ENCODE measurements at regions not wholly inside any gene's neighbourhood (a gene's known extent, or its start where the extent isn't known, plus 50 kb on each side); places are given as distances from the start of the nearest gene placed in this dataset.

DNA sequence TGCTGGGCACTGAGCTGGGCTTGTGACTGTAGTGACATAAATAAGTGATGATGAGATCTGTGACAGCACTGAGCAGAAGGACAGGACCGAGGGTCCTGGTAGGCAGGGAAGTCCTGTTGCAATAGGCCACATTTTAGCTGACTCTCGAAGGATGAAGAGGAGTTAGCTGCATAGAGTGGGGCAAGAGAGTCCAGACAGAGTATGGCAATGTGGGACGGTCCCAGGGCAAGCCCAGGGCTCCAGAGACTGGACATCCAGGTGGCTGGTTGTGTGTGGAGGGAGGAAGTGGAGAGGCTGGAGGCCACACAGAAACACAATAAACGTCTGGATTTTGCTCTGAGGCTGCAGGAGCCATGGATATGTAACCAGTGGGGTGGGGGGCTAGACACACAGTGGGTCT, 64.5 kb upstream of the ZNF423 start:
- H3K27ac ChIP-seq = no peak overlapping the region
- TF ChIP-seq, protein P1, sequence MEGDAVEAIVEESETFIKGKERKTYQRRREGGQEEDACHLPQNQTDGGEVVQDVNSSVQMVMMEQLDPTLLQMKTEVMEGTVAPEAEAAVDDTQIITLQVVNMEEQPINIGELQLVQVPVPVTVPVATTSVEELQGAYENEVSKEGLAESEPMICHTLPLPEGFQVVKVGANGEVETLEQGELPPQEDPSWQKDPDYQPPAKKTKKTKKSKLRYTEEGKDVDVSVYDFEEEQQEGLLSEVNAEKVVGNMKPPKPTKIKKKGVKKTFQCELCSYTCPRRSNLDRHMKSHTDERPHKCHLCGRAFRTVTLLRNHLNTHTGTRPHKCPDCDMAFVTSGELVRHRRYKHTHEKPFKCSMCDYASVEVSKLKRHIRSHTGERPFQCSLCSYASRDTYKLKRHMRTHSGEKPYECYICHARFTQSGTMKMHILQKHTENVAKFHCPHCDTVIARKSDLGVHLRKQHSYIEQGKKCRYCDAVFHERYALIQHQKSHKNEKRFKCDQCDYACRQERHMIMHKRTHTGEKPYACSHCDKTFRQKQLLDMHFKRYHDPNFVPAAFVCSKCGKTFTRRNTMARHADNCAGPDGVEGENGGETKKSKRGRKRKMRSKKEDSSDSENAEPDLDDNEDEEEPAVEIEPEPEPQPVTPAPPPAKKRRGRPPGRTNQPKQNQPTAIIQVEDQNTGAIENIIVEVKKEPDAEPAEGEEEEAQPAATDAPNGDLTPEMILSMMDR (IDR thresholded peaks at IDR 0.05) = no peak
- no peak for TF ChIP-seq ZFX (IDR thresholded peaks at IDR 0.05; ENCODE audit: borderline replicate concordance)

DNA sequence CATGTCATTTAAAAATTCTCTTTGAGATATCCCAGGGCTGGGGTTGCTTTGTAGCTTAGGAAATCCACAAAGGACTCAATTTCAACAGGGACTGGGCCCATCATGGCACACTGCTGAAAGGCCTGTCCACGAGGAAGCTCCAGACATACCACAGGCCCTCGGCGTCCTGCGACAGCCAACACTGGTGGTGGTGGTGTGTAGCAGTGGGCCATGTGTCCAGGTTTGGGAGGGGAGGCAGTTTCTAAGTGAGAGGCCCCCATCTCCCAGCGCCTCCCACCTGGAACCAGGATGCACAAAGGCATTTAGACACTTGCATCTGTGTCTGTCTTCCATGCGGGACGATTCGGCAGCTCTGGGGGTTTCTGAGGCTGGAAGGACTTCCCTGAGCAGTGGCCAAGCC, 65.2 kb upstream of the ZNF423 start:
- H3K27ac ChIP-seq = no peak overlapping the region
- TF ChIP-seq, protein P1 (IDR thresholded peaks at IDR 0.05) = no peak

DNA sequence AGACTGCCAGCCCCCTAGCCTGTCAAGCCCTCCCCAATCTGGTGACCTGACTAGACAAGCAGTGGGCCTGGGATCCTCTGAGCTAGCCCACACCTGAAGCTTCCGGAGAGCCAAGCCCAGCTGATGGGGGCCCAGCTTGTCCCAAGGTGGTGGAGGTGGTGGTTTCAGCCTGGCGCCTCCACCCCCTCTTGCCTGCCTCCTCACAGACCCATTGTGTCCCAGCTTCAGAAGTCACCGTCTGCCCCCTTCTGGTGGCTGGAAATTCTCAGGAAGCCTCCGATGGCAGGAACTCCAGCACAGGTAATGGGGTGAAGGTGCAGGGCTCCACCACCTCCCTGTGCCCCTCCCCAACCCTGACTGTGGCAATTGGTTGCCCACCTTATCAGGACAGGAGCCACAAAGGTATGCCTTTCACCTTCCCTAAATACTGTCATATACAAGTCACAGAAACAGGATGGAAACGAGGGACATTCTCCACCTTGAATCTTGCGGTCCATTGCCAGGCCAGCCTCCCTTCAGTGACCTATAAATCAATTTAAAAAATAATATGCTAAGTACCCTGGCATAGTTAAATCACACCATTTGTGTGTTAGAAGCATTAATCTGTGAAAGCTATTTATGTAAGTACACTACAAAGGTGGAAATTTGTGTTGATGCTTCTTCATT, 66.0 kb upstream of the ZNF423 start:
- TF ChIP-seq, protein P1 (IDR thresholded peaks at IDR 0.05) = peak; percentile 59
- no peak for TF ChIP-seq ZFX (IDR thresholded peaks at IDR 0.05; ENCODE audit: borderline replicate concordance)
- no peak overlapping the region for H3K27ac ChIP-seq

DNA sequence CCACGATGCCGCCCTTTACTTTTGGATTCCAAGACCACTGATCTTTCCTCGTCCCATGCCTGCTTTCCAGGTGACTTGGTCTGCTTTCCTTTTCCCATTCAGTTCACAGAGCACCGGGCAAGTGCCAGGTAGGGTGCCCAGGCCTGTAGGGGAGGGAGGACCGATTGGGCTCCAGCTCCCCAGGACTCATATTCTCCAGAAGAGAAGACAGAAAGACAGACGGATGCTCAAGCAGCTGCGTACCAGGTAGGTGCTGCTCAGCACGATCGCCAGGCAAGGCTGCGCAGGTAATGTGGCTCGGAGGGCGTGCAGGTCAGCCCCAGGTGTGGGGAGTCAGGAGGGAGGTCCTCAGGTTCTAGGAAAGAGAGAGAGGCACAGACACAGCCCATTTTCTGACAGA, 67.5 kb upstream of the ZNF423 start:
- TF ChIP-seq ZFX (IDR thresholded peaks at IDR 0.05; ENCODE audit: borderline replicate concordance) = no peak
- TF ChIP-seq, protein P1 (IDR thresholded peaks at IDR 0.05) = no peak
- no peak overlapping the region for H3K27ac ChIP-seq

DNA sequence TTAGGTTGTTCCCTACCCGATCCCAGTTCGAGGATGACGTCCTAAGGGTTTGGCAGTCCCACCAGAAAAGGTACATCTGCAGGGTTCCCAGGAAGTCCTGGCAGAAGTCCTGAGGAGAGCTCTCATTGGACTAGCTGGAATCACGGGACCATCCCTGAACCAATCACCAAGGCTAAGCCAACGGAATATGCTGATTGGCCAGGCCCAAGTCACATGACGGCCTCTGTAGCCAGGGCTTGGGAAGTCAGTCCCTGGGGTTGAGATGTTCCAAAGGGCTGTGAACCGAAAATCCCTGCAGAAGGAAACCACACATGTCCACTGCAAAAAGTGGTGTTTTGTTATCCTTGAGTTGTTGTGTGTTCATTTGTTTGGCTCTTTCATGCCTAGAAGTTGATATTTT, 68.2 kb upstream of the ZNF423 start:
- no peak overlapping the region for H3K27ac ChIP-seq
- TF ChIP-seq, protein P1 (IDR thresholded peaks at IDR 0.05) = no peak
- TF ChIP-seq ZFX (IDR thresholded peaks at IDR 0.05; ENCODE audit: borderline replicate concordance) = no peak

DNA sequence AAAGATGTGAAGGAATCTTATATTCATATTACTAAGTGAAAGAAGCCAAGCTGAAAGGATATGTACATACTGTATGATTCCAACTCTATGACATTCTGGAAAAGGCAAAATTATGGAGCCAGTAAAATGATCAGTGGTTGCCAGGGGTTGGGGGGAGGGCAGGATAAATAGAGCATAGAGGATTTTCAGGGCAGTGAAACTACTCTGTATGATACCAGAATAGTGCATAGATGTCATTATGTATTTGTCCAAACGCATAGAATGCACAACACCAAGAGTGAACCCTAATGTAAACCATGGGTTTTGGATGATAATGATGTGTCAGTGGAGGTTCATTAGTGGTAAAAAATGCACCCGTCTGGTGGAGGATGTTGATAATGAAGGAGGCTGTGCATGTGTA, 71.0 kb upstream of the ZNF423 start:
- no peak overlapping the region for H3K27ac ChIP-seq
- TF ChIP-seq, protein P1 (IDR thresholded peaks at IDR 0.05) = no peak

DNA sequence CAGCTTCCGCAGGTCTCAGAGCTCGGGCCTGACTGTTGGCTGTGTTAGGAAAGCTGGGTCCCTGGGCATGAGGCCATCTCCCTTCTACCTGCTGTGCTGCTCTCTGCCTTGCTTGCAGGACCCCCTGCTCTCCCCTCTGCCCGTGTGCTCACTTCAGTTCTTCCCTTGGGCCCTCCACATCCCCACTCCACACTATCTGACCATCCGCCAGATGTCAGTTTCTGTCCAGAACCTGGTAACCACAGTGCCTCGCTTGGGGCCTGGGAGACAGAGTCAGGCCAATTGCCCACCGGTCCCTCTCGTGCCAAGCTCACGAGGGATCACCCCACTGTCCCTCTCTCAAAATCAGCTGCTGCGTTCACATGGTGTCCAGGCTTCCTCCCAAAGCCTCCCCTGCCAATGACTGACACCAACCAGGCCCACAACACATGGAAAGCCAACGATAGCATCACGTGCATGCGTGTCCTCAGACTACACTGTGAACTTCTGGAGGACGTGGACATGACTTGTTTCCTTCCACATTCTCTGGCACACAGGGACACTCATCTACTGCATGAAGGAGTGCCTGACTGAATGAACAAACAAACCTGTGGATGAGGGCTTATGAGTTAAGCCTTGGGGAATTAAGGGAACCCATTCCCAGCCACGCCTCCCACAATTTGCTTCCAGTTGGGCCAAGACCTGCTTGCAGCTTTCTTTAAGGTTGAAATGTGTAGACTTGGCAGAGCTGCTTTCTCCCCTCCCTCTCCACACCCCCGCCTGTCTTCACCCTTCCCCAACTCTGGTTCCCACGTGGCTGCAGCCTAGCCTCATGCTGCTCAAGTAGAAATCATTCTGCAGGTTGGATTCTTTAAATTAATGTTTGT, 72.5 kb upstream of the ZNF423 start:
- no peak overlapping the region for H3K27ac ChIP-seq

More for the DNA sequence above, 72.5 kb upstream of the ZNF423 start:
- TF ChIP-seq, protein P1 (IDR thresholded peaks at IDR 0.05) = no peak
- no peak for TF ChIP-seq ZFX (IDR thresholded peaks at IDR 0.05; ENCODE audit: borderline replicate concordance)
